ENCODE measurements at regions not wholly inside any gene's neighbourhood (a gene's known extent, or its start where the extent isn't known, plus 50 kb on each side); places are given as distances from the start of the nearest gene placed in this dataset.

DNA sequence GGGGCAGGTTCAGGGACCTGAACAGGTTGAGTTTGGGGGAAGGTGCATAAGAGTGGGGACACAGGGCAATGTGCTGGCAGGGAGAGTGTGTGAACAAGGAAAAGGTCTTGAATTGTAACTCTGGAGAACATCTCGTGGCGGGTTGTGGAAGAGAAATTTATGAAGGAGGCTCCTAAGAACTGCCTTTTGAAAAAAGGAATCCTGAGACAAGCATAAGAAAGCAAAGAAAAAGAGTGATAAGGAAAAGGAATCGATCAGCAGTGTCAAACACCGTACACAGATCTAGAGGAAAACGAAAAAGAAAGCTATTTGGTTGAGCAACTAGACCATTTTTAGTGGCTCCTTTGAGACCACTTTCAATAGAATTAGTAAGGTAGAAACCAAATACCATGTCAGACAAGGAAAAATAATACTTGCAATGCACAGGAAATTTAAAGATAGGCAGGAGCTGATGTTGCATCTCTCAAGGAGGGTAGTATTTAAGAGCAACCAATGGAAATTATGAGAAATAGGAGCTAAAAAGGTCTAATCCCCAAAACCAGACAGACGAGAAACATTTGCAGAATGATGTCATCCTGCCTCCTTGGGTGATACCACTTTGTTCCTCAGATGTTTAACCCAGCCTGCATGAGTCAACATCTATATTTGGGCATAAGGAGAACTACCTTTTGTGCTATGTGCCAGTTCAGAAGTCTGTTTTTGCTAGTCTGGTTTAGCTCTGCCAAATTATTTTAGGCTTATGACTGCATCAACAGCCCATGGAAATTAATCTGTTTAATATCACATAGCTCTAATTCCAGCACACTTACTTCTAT lies 64.5 kb upstream of the STK38L start:
- peak; percentile 81 for DNase-seq

DNA sequence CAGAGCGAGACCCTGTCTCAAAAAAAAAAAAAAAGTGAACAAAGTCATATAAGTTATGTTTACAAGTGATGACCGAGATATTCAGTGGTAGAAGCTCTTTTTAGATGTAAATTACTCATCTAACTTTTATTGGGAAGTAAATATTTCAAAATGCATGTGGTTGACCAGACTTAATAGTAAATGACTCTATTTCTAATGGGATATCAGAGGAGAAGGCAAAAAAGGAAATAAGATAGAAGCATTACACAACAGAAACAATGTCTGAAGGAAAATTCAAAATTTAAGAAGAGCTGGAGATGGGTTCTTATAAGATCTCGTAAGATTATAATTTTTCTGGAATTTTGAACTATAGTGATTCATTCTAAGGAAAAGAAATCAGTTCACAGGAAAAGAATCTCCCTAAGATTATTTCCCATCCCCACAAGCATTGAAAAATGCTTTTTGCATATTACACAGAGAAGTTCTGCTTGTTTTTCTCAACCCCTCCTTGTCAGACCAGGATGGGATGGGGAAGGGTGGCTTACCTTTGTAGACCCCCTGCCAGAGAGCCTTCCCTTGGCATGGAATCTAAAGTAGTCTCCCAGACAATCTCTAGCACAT lies 63.1 kb upstream of the STK38L start:
- DNase-seq, result no peak

DNA sequence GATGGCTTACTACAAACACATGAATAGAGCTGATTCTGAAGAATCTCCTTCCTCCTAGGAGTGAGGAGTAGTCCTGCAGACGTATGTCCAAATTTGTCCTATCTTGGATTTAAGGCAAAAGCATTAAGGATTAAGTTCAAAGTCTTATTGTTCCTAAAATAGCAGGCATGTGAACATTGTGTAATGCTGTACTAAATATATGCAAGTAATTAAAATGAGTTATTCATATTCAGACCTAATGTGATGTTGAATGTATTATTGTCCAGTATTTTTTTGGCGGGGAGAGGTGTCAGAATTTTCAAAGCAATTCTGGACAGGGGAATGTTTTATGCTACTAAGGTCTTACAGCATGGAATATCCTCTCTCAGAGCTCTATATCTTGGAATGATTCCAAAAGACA lies 60.7 kb upstream of the STK38L start:
- DNase-seq, result no peak

DNA sequence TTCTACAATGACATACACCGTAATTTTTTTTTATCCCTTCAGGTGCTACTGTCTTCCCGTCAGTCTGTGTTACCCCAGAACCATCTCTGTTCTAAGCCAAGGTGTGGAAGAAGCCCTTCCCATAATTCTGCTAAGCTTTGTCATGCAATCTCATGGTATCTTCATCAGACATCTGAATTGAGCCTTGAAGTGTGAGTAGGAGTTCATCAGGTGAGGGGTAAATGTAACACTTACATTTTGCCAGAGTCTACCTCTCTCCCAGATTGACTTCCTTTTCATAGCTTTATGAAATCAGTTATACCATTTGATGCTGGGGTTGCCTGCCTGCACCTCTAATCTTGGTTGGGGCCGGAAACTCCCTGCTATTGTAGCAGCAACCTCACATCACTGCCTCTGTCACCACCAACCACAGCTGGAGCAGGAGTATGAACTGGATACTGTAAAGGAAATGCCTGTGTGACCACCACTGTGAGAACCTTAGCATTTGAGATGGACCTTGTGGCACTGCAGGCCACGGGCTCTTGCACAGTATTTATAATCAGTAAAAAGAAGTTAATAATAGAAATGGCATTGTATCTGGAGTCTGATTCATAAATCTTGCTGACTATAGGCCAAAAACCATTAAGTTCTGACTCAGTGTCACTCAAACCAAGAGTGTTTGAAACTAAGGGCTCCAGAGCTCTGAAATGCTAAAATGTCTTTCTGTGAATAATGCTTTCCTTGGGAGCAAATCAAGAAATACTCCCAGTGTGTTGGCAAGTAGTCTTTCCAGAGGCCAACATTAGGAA lies 58.7 kb upstream of the STK38L start:
- peak; percentile 48 for DNase-seq

DNA sequence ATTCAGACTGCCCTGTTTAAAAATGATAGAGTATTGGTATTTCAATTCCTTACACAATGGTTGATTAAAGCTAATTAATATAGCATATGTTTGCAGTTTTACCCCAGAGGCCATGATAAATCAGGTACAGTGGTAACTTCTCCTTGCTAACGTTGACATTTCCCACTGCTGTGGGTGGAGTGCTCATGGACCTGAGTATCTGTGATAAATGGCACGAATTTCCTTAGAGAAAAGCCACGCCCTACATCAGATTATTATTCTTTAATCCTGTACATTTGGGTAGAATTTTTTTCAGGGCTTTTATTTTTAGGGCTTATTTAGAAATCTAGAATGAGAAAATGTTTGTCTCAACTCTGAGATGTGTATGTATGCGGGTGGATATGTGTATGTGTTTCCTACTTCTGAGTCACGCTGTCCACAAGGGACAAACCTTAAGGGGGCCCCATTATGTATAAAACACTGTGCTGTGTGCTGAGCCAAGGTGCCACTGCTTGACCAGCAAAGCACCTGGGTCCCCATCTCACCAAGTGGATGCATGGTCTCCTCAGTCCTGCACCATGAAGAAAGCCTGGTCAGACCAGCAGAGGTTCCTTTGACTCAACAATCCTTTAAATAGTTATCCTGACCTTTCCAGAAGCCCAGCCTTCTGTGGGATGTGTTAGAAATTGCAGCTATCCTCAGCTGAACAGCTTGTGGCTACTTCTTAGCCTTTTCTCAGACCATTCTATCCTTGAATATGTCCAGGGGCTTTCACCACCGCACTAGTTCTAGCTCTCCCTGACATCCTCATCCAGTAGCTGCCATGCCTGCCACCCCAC lies 57.9 kb upstream of the STK38L start:
- no peak for DNase-seq

DNA sequence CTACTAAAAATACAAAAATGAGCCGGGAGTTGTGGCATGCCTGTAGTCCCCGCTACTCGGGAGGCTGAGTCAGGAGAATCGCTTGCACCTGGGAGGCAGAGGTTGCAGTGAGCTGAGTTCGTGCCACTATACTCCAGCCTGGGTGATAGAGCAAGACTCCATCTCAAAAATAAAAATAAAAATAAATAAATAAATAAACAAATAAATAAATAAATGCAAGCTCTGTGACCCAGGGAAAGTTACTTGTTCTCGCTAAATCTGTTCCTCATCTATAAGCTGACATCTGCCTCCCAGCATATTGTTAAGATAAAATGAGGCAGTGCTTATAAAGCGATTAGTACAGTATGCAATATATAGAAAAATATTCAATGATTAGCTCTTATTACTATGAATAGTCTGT lies 56.4 kb upstream of the STK38L start:
- DNase-seq, result no peak

DNA sequence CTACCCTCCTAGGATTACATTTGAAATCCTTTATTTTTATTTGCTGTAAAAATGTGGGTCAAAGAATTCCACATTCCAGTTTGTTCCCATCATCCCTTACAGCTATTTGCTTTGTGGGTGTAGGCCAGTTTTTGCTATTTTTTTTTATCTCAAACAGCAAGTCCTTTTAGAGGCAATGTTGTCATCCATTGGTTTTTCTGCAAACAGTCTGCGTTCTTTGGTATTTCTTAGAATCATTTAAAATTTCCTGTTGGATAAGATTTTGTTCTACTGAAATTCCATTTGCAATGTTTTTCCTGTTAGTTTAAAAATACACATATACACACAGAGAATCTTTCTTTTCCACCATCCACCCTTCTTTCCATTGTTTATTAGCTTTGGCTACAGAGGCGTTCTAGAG lies 53.3 kb upstream of the STK38L start:
- no peak for DNase-seq

DNA sequence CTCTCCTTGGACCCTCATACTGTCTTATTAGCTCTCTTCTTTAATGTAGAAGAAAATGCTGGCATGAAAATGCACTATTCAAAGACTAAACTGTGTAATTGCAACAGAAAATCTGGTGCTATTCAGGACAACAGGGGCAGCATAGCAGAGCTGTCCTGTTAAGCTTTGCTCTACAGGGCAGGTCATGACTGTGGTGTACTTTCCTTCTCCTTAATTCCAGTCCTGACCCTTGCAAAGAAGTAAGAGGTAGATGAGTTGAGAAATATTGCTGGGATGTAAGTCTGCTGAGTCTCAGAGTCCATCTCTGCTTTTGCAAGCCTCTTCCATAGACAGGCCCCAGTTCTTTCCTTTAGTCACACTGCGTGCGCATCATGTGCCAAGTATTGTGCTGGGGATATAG lies 52.6 kb upstream of the STK38L start:
- no peak for DNase-seq

DNA sequence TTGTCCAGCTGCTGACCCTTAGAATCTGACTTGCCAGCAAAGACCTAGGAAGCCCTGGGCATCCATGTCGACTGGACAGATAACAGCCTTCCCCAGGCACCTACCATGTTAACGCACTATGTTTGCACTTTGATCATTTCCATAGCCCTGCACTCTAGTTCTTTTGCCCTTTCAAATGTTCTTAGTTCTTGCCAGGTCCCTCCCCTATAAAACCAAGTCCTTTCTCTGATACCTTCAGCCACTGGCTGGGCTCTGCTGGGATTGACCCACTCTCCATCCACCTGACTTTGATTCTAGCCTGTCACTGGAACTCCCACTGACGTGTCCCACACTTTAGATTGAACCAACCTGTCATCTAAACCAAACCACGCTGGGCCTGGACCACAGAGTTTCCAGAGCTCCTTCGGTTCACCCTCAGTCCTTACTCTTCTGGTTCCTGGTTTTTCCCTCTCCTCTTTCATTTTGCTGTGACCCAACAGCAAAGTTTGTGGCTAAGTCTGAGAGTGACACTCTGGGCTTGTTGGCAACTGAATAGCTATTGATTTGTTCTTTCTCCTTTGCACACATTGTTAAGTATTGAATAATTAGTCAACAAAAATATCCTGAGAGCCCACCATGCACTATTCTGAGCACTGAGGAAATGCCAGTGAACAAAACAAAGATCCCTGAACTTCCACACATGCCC lies 51.8 kb upstream of the STK38L start:
- no peak for DNase-seq

DNA sequence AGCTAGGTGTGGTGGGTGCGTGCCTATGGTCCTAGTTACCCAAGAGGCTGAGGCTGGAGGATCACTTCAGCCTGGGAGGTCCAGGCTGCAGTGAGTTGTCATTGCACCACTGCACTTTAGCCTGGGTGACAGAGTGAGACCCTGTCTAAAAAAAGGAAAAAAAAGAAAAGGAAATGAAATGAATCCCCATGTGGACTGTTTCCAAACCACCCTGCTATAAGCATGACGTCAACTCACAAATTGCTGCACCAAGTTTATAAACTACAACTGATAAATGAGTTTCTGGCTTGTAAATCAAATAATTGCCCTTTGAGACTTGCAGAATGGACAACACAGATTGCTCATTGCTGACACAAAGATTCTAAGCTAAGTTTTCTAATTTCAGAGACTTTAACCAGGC lies 51.0 kb upstream of the STK38L start:
- DNase-seq, result no peak

DNA sequence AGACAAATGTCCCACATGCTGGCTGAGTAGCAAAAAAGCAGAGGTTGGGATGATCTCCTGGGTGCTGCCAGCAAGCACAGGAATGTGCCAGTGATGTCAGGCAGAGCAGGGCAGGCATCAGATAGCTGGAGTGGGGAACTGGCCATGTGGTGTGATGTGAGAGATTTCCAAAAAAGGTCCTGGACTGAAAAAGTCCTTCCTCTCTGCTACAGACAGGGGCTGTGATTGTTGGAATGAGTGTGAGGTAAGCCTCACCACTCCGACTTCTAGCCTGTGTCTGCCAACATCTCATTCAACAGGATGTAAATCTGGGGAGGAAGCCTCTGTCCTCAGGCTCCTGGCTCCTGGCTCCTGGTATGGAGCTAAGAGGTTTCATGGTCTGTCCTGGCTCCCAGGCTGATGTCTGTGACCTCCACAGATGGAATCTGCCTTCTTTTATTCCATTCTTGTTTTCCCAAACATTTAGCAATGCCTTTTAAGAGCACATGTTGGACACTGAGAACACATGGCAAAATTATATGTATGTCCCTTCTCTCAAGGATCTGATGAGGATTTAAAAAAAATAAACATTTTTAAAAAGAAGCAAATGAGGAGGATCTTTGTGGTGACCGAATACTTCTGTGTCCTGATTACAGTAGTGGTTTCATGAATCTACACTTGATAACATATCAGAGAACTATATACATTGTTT lies 50.1 kb upstream of the STK38L start:
- DNase-seq, result no peak
